ENCODE measurements at regions not wholly inside any gene's neighbourhood (a gene's known extent, or its start where the extent isn't known, plus 50 kb on each side); places are given as distances from the start of the nearest gene placed in this dataset.

DNA sequence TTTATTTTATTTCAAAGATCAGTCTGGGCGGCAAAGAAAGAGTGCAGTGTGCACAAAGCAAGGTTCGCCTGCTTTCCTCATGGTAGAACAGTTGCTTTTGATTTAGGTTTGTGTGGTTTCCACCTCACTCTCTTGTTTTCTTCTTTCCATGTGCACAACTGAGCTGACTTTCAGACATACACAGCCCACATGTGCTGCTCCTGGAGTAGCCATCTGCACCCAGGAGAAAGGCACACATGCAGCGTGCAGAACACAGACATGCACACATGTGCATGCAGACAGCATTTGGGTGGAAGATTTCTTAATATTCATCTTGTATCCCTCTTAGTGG lies 302.1 kb downstream of the FZD1 start:
- H4K91ac ChIP-seq (ENCODE audit: low read depth, low read length, poor library complexity) = peak overlapping the region; percentile 60
- no peak overlapping the region for H3K27ac ChIP-seq (replicated peaks; ENCODE audit: low read length)
- H3K36me3 ChIP-seq (replicated peaks in 1 of 2; ENCODE audit: control insufficient read depth in 2 of 2, insufficient read depth in 2 of 2, low read length in 2 of 2) = no peaks in the 10 kb centered on the region
- no peak overlapping the region for H2BK120ac ChIP-seq (ENCODE audit: low read depth, low read length)
- no peak overlapping the region for H3K4ac ChIP-seq (ENCODE audit: low read length)
- no peak for DNase-seq (ENCODE audit: low spot score)
- H3K9me3 ChIP-seq (replicated peaks in 1 of 2; ENCODE audit: control insufficient read depth in 2 of 2, insufficient read depth in 1 of 2, low read depth in 1 of 2, low read length in 2 of 2) = no peaks in the 10 kb centered on the region
- peak overlapping the region; percentile 87 for H2AFZ ChIP-seq (ENCODE audit: low read length)
- no peak overlapping the region for H2AK5ac ChIP-seq (ENCODE audit: low read depth, low read length)
- no peak overlapping the region for H3K4me2 ChIP-seq (ENCODE audit: insufficient read depth, low read length, poor library complexity, severe bottlenecking)
- no peak overlapping the region for H2BK12ac ChIP-seq (ENCODE audit: low read length)
- no peak overlapping the region for H3K14ac ChIP-seq (ENCODE audit: low read length)
- no peak overlapping the region for H3K4me3 ChIP-seq (ENCODE audit: low read length in 2 of 2)
- H3K79me1 ChIP-seq (ENCODE audit: low read depth, low read length) = no peaks in the 10 kb centered on the region
- H2BK5ac ChIP-seq (ENCODE audit: low read length) = no peak overlapping the region
- peaks cover 22 to 26% of the 10 kb centered on the region in 2 donors for H3K4me1 ChIP-seq (ENCODE audit: control insufficient read depth in 2 of 2, insufficient read depth in 1 of 2, low read depth in 1 of 2, low read length in 2 of 2)
- no peak overlapping the region for H3K9ac ChIP-seq (ENCODE audit: low read depth, low read length, poor library complexity)
- no peak overlapping the region for H2BK15ac ChIP-seq (ENCODE audit: low read length)
- H4K8ac ChIP-seq (ENCODE audit: low read depth, low read length) = no peak overlapping the region
- no CpG with 5 or more reads among the region's 3 CpGs for WGBS, 2 donors (ENCODE audit: extremely low coverage in 2 of 2, insufficient read length in 2 of 2, insufficient replicate concordance in 1 of 2)
- no peak overlapping the region for H3K18ac ChIP-seq (ENCODE audit: low read length)
- H3K27me3 ChIP-seq (ENCODE audit: control insufficient read depth in 3 of 3, insufficient read depth in 3 of 3, low read depth in 1 of 3, low read length in 3 of 3) = no peaks in the 10 kb centered on the region
- no peak overlapping the region for H3K23ac ChIP-seq (ENCODE audit: low read depth, low read length, poor library complexity)

DNA sequence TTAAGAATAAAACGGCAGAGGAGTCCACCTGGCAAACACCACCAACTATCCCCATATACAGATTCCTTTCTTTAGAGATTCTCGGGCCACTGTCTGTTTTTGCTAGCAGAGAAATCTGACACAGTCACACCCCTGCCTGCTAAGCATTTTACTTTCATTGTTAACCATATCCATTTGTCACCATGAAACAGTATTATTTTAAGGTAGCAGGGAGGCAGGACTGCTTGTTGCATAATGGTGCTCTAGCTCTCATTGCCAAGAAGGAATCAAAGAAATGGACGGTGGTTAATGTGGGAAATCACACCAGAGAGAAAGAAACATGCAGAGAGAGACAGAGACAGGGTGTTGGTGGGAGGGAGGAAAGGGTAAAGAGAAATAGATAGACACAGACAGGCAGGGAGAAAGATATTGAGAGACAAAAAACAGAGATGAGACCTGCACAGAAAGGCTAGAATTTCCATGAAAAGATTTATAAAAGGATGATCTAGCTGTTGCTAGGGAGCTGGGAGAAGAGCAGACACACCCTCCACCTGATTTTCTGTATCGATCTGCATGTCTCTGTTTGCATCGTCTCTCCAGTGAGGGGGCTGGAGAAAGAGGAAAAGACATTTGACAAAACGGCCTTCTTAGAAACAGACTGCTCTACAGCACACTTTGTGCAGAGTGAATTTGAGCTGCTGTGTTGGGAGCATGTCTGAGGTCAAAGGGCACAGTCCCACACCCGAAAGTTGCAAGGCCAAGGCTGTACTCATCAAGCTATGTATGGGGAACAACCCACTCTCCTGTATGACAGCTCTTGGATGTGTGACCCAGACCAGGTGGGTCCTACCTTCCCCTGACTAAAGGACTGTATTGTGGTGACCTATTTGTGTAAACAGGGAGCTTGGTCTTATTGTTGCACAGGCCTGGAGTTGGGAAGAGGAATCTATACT lies 303.1 kb downstream of the FZD1 start:
- Histone ChIP-seq H3K23ac (ENCODE audit: low read depth, low read length, poor library complexity) (no peak overlapping the region), H3K27ac (replicated peaks; ENCODE audit: low read length) (no peak overlapping the region), H3K4ac (ENCODE audit: low read length) (no peak overlapping the region), H3K4me2 (ENCODE audit: insufficient read depth, low read length, poor library complexity, severe bottlenecking) (no peak overlapping the region), H2BK5ac (ENCODE audit: low read length) (no peak overlapping the region), H3K79me1 (ENCODE audit: low read depth, low read length) (no peaks in the 10 kb centered on the region), H4K91ac (ENCODE audit: low read depth, low read length, poor library complexity) (no peak overlapping the region), H3K36me3 (replicated peaks in 1 of 2; ENCODE audit: control insufficient read depth in 2 of 2, insufficient read depth in 2 of 2, low read length in 2 of 2) (no peaks in the 10 kb centered on the region), H3K9me3 (replicated peaks in 1 of 2; ENCODE audit: control insufficient read depth in 2 of 2, insufficient read depth in 1 of 2, low read depth in 1 of 2, low read length in 2 of 2) (no peaks in the 10 kb centered on the region), H2BK15ac (ENCODE audit: low read length) (no peak overlapping the region), H2BK12ac (ENCODE audit: low read length) (no peak overlapping the region), H3K4me1 (ENCODE audit: control insufficient read depth in 2 of 2, insufficient read depth in 1 of 2, low read depth in 1 of 2, low read length in 2 of 2) (peaks cover 22 to 26% of the 10 kb centered on the region in 2 donors), H2AFZ (ENCODE audit: low read length) (peak overlapping the region; percentile 57), H3K27me3 (ENCODE audit: control insufficient read depth in 3 of 3, insufficient read depth in 3 of 3, low read depth in 1 of 3, low read length in 3 of 3) (no peaks in the 10 kb centered on the region), H3K18ac (ENCODE audit: low read length) (no peak overlapping the region), H4K8ac (ENCODE audit: low read depth, low read length) (no peak overlapping the region), H3K4me3 (ENCODE audit: low read length in 2 of 2) (no peak overlapping the region), H3K9ac (ENCODE audit: low read depth, low read length, poor library complexity) (no peak overlapping the region), H2AK5ac (ENCODE audit: low read depth, low read length) (no peak overlapping the region), H3K14ac (ENCODE audit: low read length) (no peak overlapping the region), H2BK120ac (ENCODE audit: low read depth, low read length) (no peak overlapping the region)
- DNase-seq (ENCODE audit: low spot score) = no peak
- no CpG with 5 or more reads among the region's 7 CpGs for WGBS, 2 donors (ENCODE audit: extremely low coverage in 2 of 2, insufficient read length in 2 of 2, insufficient replicate concordance in 1 of 2)

DNA sequence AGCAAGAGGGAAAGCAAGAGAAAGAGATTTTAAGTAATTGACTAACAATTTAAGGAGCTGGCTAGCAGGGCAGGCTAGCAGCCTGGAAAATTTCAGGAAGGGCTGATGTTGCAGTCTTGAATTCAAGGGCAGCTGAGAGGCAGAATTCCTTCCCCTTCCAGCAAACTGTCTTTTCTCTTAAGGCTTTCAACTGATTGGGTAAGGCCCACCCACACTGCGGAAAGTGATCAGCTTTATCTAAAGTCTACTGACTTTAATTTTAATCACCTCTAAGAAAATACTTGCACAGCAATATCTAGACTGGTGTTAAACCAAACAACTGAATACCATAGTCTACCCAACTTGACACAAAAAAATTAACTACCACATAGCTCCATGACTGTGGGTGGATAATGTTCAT lies 303.9 kb downstream of the FZD1 start:
- no peaks in the 10 kb centered on the region for H3K27me3 ChIP-seq (ENCODE audit: control insufficient read depth in 3 of 3, insufficient read depth in 3 of 3, low read depth in 1 of 3, low read length in 3 of 3)
- no peak overlapping the region for H4K91ac ChIP-seq (ENCODE audit: low read depth, low read length, poor library complexity)
- no peak overlapping the region for H3K9ac ChIP-seq (ENCODE audit: low read depth, low read length, poor library complexity)
- H3K9me3 ChIP-seq (replicated peaks in 1 of 2; ENCODE audit: control insufficient read depth in 2 of 2, insufficient read depth in 1 of 2, low read depth in 1 of 2, low read length in 2 of 2) = no peaks in the 10 kb centered on the region
- DNase-seq (ENCODE audit: low spot score) = no peak
- no peak overlapping the region for H3K4ac ChIP-seq (ENCODE audit: low read length)
- no CpG with 5 or more reads among the region's 1 CpG for WGBS, 2 donors (ENCODE audit: extremely low coverage in 2 of 2, insufficient read length in 2 of 2, insufficient replicate concordance in 1 of 2)
- no peak overlapping the region for H3K4me2 ChIP-seq (ENCODE audit: insufficient read depth, low read length, poor library complexity, severe bottlenecking)
- H3K23ac ChIP-seq (ENCODE audit: low read depth, low read length, poor library complexity) = no peak overlapping the region
- H2AFZ ChIP-seq (ENCODE audit: low read length) = no peak overlapping the region
- no peak overlapping the region for H2BK5ac ChIP-seq (ENCODE audit: low read length)
- H2BK12ac ChIP-seq (ENCODE audit: low read length) = no peak overlapping the region
- no peak overlapping the region for H3K18ac ChIP-seq (ENCODE audit: low read length)
- no peak overlapping the region for H4K8ac ChIP-seq (ENCODE audit: low read depth, low read length)
- no peak overlapping the region for H2BK120ac ChIP-seq (ENCODE audit: low read depth, low read length)
- H3K14ac ChIP-seq (ENCODE audit: low read length) = no peak overlapping the region
- H3K4me3 ChIP-seq (ENCODE audit: low read length in 2 of 2) = no peak overlapping the region
- no peak overlapping the region for H2AK5ac ChIP-seq (ENCODE audit: low read depth, low read length)
- H3K36me3 ChIP-seq (replicated peaks in 1 of 2; ENCODE audit: control insufficient read depth in 2 of 2, insufficient read depth in 2 of 2, low read length in 2 of 2) = no peaks in the 10 kb centered on the region
- H2BK15ac ChIP-seq (ENCODE audit: low read length) = no peak overlapping the region
- no peak overlapping the region for H3K27ac ChIP-seq (replicated peaks; ENCODE audit: low read length)
- H3K4me1 ChIP-seq (ENCODE audit: control insufficient read depth in 2 of 2, insufficient read depth in 1 of 2, low read depth in 1 of 2, low read length in 2 of 2) = peaks cover 22 to 26% of the 10 kb centered on the region in 2 donors
- H3K79me1 ChIP-seq (ENCODE audit: low read depth, low read length) = no peaks in the 10 kb centered on the region

DNA sequence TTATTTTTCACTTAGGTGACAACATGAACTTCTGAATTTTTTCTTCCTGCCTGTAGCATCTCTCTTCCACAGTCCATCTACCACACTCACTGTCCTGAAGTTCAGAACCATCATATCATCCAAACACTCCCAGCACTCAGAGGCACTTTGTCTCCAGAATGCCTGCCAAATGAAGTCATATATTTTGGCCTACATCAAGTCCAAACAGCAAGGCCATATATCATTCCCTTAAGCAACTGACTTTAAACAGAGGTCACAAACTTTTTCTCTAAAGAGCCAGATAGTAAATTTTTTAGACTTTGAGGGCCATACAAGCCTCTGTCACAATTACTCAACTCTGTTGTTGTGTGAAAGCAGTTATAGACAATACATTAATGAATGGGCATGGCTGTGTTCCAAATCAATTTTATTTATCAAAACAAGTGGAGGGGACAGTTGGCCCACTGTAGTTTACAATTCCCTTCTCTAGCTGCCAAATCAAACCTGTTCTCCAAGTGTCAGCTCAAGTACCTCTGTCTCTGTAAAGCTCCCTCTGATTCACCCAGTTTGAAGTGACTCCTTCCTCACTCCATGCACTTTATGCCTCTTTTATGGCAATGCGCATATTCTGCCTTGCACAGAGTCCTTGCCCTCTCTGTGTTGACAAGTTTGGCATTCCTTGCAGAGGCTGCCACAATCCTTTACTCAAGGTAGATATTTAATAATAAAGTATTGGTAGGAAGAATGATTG lies 305.7 kb downstream of the FZD1 start:
- no peak overlapping the region for H2BK12ac ChIP-seq (ENCODE audit: low read length)
- no peaks in the 10 kb centered on the region for H3K36me3 ChIP-seq (replicated peaks in 1 of 2; ENCODE audit: control insufficient read depth in 2 of 2, insufficient read depth in 2 of 2, low read length in 2 of 2)
- H3K27ac ChIP-seq (replicated peaks; ENCODE audit: low read length) = no peak overlapping the region
- no peak overlapping the region for H2AK5ac ChIP-seq (ENCODE audit: low read depth, low read length)
- no peaks in the 10 kb centered on the region for H3K27me3 ChIP-seq (ENCODE audit: control insufficient read depth in 3 of 3, insufficient read depth in 3 of 3, low read depth in 1 of 3, low read length in 3 of 3)
- no peak overlapping the region for H3K4me3 ChIP-seq (ENCODE audit: low read length in 2 of 2)
- no peak overlapping the region for H3K9ac ChIP-seq (ENCODE audit: low read depth, low read length, poor library complexity)
- no peak overlapping the region for H4K91ac ChIP-seq (ENCODE audit: low read depth, low read length, poor library complexity)
- no peak overlapping the region for H3K18ac ChIP-seq (ENCODE audit: low read length)
- no peak overlapping the region for H4K8ac ChIP-seq (ENCODE audit: low read depth, low read length)
- no peak overlapping the region for H3K23ac ChIP-seq (ENCODE audit: low read depth, low read length, poor library complexity)
- no peak overlapping the region for H2AFZ ChIP-seq (ENCODE audit: low read length)
- DNase-seq (ENCODE audit: low spot score) = no peak
- no peak overlapping the region for H2BK120ac ChIP-seq (ENCODE audit: low read depth, low read length)
- H3K4me2 ChIP-seq (ENCODE audit: insufficient read depth, low read length, poor library complexity, severe bottlenecking) = no peak overlapping the region
- H3K4me1 ChIP-seq (ENCODE audit: control insufficient read depth in 2 of 2, insufficient read depth in 1 of 2, low read depth in 1 of 2, low read length in 2 of 2) = peaks cover 22 to 26% of the 10 kb centered on the region in 2 donors
- H3K79me1 ChIP-seq (ENCODE audit: low read depth, low read length) = no peaks in the 10 kb centered on the region
- no peak overlapping the region for H2BK5ac ChIP-seq (ENCODE audit: low read length)
- no peak overlapping the region for H3K4ac ChIP-seq (ENCODE audit: low read length)
- no peaks in the 10 kb centered on the region for H3K9me3 ChIP-seq (replicated peaks in 1 of 2; ENCODE audit: control insufficient read depth in 2 of 2, insufficient read depth in 1 of 2, low read depth in 1 of 2, low read length in 2 of 2)
- H2BK15ac ChIP-seq (ENCODE audit: low read length) = no peak overlapping the region
- no CpG with 5 or more reads among the region's 1 CpG for WGBS, 2 donors (ENCODE audit: extremely low coverage in 2 of 2, insufficient read length in 2 of 2, insufficient replicate concordance in 1 of 2)
- H3K14ac ChIP-seq (ENCODE audit: low read length) = no peak overlapping the region
